Calu3 (cell line): ENCODE measurements at regions not wholly inside any gene's neighbourhood (a gene's known extent, or its start where the extent isn't known, plus 50 kb on each side); places are given as distances from the start of the nearest gene placed in this dataset.
"Not testable (repeated sequence)": the region's sequence is repeated elsewhere in the genome, so short reads cannot be mapped to it uniquely, and the experiment has no call there.

Experiments used
- BruUV-seq: library from RNA; stranded (reverse); fragments of 400-500 nt; replicated peaks from 2 replicates; lab custom pipeline; 2021; lab: Mats Ljungman, UMichigan
- CTCF ChIA-PET: fragments of 300-600 bp; sonication (Branson Sonifier 250); formaldehyde crosslinking; loops from one replicate; lab custom pipeline; 2022; ENCODE audit warnings: antibody characterized with exemption; lab: Charles Lee
- DNase-seq: peaks from one replicate; pipeline ENCODE4 v3.0.0; 2022
- H3K27ac Mint-ChIP-seq: one replicate; pipeline ENCODE4 v1.8.0; 2022; ENCODE audit warnings: mixed read lengths; ENCODE audit not compliant: unreplicated experiment
- H3K27me3 Mint-ChIP-seq: one replicate; pipeline ENCODE4 v1.8.0; 2022; ENCODE audit warnings: mixed read lengths; ENCODE audit not compliant: unreplicated experiment
- H3K36me3 Mint-ChIP-seq: one replicate; pipeline ENCODE4 v1.8.0; 2022; ENCODE audit warnings: mild to moderate bottlenecking, moderate library complexity, mixed read lengths; ENCODE audit not compliant: insufficient read depth, unreplicated experiment
- H3K4me1 Mint-ChIP-seq: one replicate; pipeline ENCODE4 v1.8.0; 2022; ENCODE audit warnings: mild to moderate bottlenecking, low read depth, mixed read lengths; ENCODE audit not compliant: unreplicated experiment
- H3K4me3 Mint-ChIP-seq: one replicate; pipeline ENCODE4 v1.8.0; 2022; ENCODE audit warnings: mild to moderate bottlenecking, low read depth, moderate library complexity, mixed read lengths; ENCODE audit not compliant: unreplicated experiment
- H3K9me3 Mint-ChIP-seq: one replicate; pipeline ENCODE4 v1.8.0; 2022; ENCODE audit warnings: low read depth, mixed read lengths; ENCODE audit not compliant: unreplicated experiment
- intact Hi-C: fragments of 100-400 bp; cut with micrococcal nuclease; formaldehyde crosslinking; loops from one replicate; pipeline ENCODE4 v1.10.0; 2022; ENCODE audit not compliant: unreplicated experiment

- H3K4me3 Mint-ChIP-seq, DNase-seq, H3K27ac Mint-ChIP-seq, H3K9me3 Mint-ChIP-seq, BruUV-seq, H3K4me1 Mint-ChIP-seq, CTCF ChIA-PET, intact Hi-C loops, H3K36me3 Mint-ChIP-seq, H3K27me3 Mint-ChIP-seq: not testable (repeated sequence)
Measured at GRCh38 chr3:198173929-198174574, 214.0 kb downstream of the LMLN start.
